Motor neuron (in vitro differentiated cells): ENCODE measurements at regions not wholly inside any gene's neighbourhood (a gene's known extent, or its start where the extent isn't known, plus 50 kb on each side); places are given as distances from the start of the nearest gene placed in this dataset.

ENCODE experiments used
- ATAC-seq, 8 experiments: fragments of 200-7000 bp; cut with Tn5 transposase; replicated peaks in 6 of 8; 2 replicates each; pipeline ENCODE4 v1.8.0; 2021; ENCODE audit warnings: mild to moderate bottlenecking in 8 of 8, moderate library complexity in 8 of 8
- H3K27ac ChIP-seq, 2 donors: fragments of 250-450 bp; sonication (Bioruptor Pico); 2 replicates each; pipeline ENCODE4 v1.9.0; 2021; ENCODE audit warnings: antibody characterized with exemption in 2 of 2, mild to moderate bottlenecking in 2 of 2, moderate library complexity in 1 of 2
- H3K4me1 ChIP-seq, 2 donors: fragments of 250-450 bp; sonication (Bioruptor Pico); replicated peaks in 1 of 2; 2 replicates each; pipeline ENCODE4 v1.6.1; 2021; ENCODE audit warnings: antibody characterized with exemption in 2 of 2, mild to moderate bottlenecking in 2 of 2, moderate library complexity in 1 of 2
- H3K4me3 ChIP-seq, 5 donors: fragments of 250-450 bp; sonication (Bioruptor Pico); 2 replicates each; pipeline ENCODE4 v1.9.0; 2021; ENCODE audit warnings: antibody characterized with exemption in 5 of 5, mild to moderate bottlenecking in 5 of 5, moderate library complexity in 4 of 5
- WGBS, 10 experiments: fragments of 450-650 bp; shearing (Covaris generic); methylation state at CpG; one replicate each; pipeline ENCODE4 v1.0.0; 2022; 5-methylcytosine and 5-hydroxymethylcytosine counted together
- in situ Hi-C, 9 experiments: fragments of 400-800 bp; cut with MboI; loops; one replicate each; pipeline ENCODE4 v1.15.0; 2021; ENCODE audit warnings: low sequenced_read_pairs in 9 of 9, low pct_unique_long_range_greater_than_20kb in 2 of 9; ENCODE audit not compliant: unreplicated experiment in 9 of 9

GRCh38 chr4:53734182-53734581 is 142.9 kb upstream of the LNX1 start:
- Histone ChIP-seq H3K4me1 (no peaks in the 10 kb centered on the region), H3K27ac (no peak overlapping the region), H3K4me3 (no peak overlapping the region)
- WGBS, 10 experiments: 31 to 92% (median 82%) methylated on average over 3 to 8 of the region's 8 CpGs
- in situ Hi-C loops: no loop called here
- no peak for ATAC-seq

DNA sequence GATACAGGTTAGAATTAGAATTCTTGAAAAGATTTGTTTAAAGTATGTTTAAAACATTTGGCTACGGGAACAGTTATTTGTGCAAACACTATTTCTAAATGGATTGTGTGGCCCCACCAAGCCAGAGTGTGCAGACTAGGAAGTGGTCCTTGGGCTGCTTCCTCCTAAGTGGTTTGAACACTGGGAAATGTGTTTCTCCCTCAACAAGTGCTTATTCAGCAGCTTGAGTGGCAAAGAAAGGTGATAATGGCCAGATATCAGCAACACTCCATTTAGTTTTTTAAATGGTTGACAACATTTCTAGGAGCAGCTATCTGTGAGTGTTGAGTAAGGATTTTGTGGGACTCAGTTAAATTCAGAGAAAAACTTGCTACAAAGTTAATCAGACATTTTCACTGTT is 141.4 kb upstream of the LNX1 start:
- ATAC-seq: no peak

DNA sequence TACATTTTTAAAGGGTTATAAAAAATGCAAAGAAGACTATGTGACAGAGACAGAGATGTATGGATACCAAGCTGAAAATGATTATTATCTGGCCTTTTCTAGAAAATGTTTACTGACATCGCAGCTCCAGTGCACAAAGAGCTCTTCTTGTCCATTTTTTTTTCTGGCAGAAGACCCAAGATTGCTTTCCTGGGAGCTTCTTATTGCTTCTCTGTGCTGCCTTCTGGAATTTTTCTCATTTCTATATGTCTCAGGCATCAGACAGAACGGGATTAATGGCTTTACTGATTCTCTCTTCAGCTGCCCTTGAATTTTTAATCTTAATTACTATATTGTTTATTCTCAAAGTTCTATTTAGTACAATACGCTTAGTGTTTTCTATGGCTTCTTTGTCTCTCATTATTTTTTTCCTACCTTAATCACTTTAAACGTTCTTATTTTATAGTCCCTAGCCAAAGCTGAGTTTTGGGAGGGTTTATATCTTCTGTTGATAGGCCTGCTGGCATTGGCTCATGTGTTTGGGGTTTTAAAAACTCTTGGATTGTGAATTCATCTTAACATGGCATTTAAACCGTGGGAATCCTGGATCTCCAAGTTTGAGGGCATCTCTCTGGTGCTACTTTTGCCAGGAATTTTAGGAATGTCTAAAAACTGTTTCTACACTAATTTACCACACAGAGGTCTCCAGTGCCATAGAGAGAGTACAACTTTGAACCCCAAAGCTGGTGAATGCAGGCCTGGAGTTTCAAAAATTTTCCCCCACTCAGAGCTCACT is 138.9 kb upstream of the LNX1 start:
- 61 to 100% (median 74%) methylated on average over 2 to 5 of the region's 5 CpGs for WGBS, 10 experiments
- Histone ChIP-seq H3K4me1 (no peaks in the 10 kb centered on the region), H3K4me3 (no peak overlapping the region), H3K27ac (no peak overlapping the region)
- no peak for ATAC-seq
- in situ Hi-C loops: no loop called here

More for the DNA sequence above, 141.4 kb upstream of the LNX1 start:
- Histone ChIP-seq H3K27ac (no peak overlapping the region), H3K4me1 (no peaks in the 10 kb centered on the region), H3K4me3 (no peak overlapping the region)
- in situ Hi-C loops: no loop called here
- WGBS, 10 experiments: 67 to 100% (median 86%) methylated on average over 1 of the region's 1 CpG; no CpG with 5 or more reads in 1 of the 10 experiments

- in situ Hi-C loops: loop anchor here in 3 of 9 experiments (25.0 kb wide), 2 partner anchors 190 to 490 kb away; no protein-coding TSS in a partner anchor
- 50 to 92% (median 76%) methylated on average over 1 of the region's 1 CpG; no CpG with 5 or more reads in 4 of the 10 experiments for WGBS, 10 experiments
- H3K4me1 ChIP-seq: no peaks in the 10 kb centered on the region
Measured at GRCh38 chr4:53722110-53722509, 130.8 kb upstream of the LNX1 start.

GRCh38 chr4:53721263-53721662 is 130.0 kb upstream of the LNX1 start:
- no peaks in the 10 kb centered on the region for H3K4me1 ChIP-seq
- ATAC-seq: peak in 3 of 8 experiments; percentile 65 to 89 (median 87)
- no peak overlapping the region for H3K4me3 ChIP-seq
- WGBS, 10 experiments: 67 to 100% (median 78%) methylated on average over 1 of the region's 1 CpG; no CpG with 5 or more reads in 4 of the 10 experiments
- in situ Hi-C loops: loop anchor here in 3 of 9 experiments (25.0 kb wide), 2 partner anchors 191 to 491 kb away; no protein-coding TSS in a partner anchor
- H3K27ac ChIP-seq: no peak overlapping the region

More at GRCh38 chr4:53722110-53722509, 130.8 kb upstream of the LNX1 start:
- no peak for ATAC-seq
- Histone ChIP-seq H3K4me3 (no peak overlapping the region), H3K27ac (no peak overlapping the region)

DNA sequence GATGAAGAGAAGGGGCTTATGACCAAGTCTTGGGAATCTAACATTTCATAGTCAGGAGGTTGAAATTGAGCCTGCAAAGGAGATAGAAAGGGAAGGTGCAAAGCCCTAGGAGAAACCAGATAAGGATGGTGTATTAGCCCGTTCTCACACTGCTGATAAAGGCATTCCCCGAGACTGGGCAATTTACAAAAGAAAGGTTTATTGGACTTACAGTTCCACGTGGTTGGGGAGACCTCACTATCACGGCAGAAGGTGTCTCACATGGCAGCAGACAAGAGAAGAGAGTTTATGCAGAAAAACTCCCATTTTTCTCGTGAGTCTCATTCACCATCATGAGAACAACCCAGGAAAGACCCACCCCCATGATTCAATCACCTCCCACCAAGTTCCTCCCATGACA is 129.5 kb upstream of the LNX1 start:
- WGBS, 10 experiments: 43 to 100% (median 80%) methylated on average over 1 to 4 of the region's 5 CpGs; no CpG with 5 or more reads in 3 of the 10 experiments
- Histone ChIP-seq H3K4me3 (no peak overlapping the region), H3K27ac (no peak overlapping the region), H3K4me1 (no peaks in the 10 kb centered on the region)
- no peak for ATAC-seq
- in situ Hi-C loops: loop anchor here in 3 of 9 experiments (25.0 kb wide), 2 partner anchors 192 to 492 kb away; no protein-coding TSS in a partner anchor

GRCh38 chr4:53717064-53717549 is 125.8 kb upstream of the LNX1 start:
- H3K4me1 ChIP-seq: no peaks in the 10 kb centered on the region
- 42 to 100% (median 83%) methylated on average over 1 to 4 of the region's 4 CpGs; no CpG with 5 or more reads in 3 of the 10 experiments for WGBS, 10 experiments
- H3K27ac ChIP-seq: no peak overlapping the region
- in situ Hi-C loops: loop anchor here in 3 of 9 experiments (25.0 kb wide), 2 partner anchors 195 to 495 kb away; no protein-coding TSS in a partner anchor
- ATAC-seq: no peak
- no peak overlapping the region for H3K4me3 ChIP-seq

DNA sequence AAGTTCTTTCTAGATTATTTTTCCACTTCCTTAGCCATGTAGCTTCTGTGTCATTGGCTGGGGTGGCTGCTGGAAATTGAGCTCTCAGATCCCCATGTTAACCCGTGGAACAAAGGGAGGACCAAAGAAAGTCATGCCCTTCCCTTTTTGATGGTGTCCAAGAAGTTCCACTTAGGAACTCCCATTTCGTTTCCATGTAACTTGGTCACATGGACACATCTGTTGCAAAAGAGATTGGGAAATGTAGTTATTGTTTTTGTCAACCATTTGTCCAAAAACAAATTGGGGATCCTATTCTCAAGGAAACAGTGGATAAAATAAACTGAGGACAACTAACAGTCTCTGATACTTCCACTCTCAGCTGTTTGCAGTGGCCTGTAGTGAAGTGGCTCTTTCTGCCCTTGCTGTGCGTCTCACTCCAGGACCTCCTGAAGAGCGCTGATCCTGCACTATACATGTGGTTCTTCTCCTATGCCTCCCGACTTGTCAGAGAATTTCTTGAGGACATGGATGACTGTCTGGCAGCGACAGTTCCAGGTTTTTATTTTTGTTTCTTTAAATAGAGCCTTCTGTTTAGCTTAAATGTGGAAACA is 125.3 kb upstream of the LNX1 start:
- in situ Hi-C loops: loop anchor here in 3 of 9 experiments (25.0 kb wide), 2 partner anchors 196 to 496 kb away; no protein-coding TSS in a partner anchor
- 56 to 100% (median 83%) methylated on average over 1 to 6 of the region's 6 CpGs for WGBS, 10 experiments
- Histone ChIP-seq H3K4me1 (no peaks in the 10 kb centered on the region), H3K4me3 (no peak overlapping the region), H3K27ac (no peak overlapping the region)
- ATAC-seq: no peak

- ATAC-seq: no peak
- H3K4me1 ChIP-seq: no peaks in the 10 kb centered on the region
- in situ Hi-C loops: loop anchor here in 3 of 9 experiments (25.0 kb wide), 2 partner anchors 196 to 496 kb away; no protein-coding TSS in a partner anchor
- H3K27ac ChIP-seq: no peak overlapping the region
- H3K4me3 ChIP-seq: no peak overlapping the region
Measured at GRCh38 chr4:53716011-53716410, 124.7 kb upstream of the LNX1 start.

DNA sequence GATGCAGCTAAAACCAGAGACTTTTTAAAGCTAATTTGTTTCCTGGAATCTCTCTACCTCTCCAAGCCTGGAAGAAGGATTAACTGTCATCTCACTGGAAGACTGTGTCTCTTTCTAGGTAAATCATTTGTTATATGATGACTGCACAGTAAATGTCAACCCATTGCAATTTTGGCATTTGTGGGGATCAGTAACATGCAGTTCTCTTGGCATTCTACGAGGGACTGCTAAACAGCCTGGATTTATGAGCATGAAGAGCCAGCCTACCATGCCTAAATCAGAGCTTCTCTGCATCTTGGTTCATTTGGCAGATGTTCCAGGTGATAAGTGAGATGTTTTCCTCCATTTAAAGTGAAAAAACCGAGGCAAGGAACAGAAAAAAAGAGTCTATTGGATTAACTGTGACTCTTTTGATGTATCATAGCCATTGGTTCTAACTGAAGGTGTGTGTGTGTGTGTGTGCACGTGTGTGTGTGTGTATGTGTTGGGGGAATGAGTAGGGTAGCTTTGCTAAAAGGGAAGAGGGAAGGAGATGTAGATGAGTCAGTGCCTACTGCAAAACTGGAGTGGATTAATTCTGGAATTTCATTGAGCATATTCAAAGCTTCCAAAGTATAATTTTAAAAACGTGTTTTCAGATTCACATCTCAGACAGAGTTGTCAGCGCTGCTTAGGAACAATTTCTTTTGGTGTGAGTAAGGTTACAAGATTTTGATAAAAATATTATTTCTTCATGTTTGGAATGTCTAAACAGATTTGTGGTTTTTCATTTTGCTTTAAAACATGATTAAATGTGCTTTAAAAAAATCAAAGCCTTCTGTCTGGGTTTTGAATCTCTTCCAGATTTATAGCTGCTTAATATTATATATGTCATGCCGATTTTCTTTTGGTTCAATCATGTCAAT is 123.2 kb upstream of the LNX1 start:
- peak in 3 of 8 experiments; percentile 31 to 57 (median 38) for ATAC-seq
- 0 to 100% (median 50%) methylated on average over 1 to 6 of the region's 6 CpGs for WGBS, 10 experiments
- H3K4me1 ChIP-seq: no peaks in the 10 kb centered on the region
- H3K4me3 ChIP-seq: no peak overlapping the region
- H3K27ac ChIP-seq: no peak overlapping the region
- in situ Hi-C loops: loop anchor here in 3 of 9 experiments (25.0 kb wide), 2 partner anchors 198 to 498 kb away; no protein-coding TSS in a partner anchor

GRCh38 chr4:53713767-53714166 is 122.5 kb upstream of the LNX1 start:
- H3K27ac ChIP-seq: no peak overlapping the region
- no peaks in the 10 kb centered on the region for H3K4me1 ChIP-seq
- in situ Hi-C loops: loop anchor here in 3 of 9 experiments (25.0 kb wide), 2 partner anchors 199 to 499 kb away; no protein-coding TSS in a partner anchor
- no peak overlapping the region for H3K4me3 ChIP-seq
- ATAC-seq: no peak

DNA sequence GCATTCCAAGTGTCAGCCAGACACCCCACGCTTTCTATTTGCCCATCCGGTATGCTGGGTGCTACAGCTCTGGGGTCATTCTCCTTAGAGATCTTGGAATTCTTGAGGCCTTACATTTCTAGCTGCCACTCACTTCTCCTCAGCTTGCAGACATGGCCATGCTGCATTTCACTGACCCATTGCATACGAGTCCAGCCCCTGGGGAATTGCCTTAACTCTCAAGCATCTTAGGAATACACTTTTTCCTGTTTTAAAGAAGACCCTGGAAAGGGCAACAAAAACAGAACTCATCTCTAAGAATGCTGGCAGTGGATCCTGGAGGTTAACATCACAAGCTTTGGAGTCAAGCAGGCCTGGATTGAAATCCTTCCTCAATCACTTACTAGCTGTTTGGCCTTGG is 122.0 kb upstream of the LNX1 start:
- Histone ChIP-seq H3K4me3 (no peak overlapping the region), H3K27ac (no peak overlapping the region), H3K4me1 (no peaks in the 10 kb centered on the region)
- ATAC-seq: no peak
- in situ Hi-C loops: loop anchor here in 3 of 9 experiments (25.0 kb wide), 2 partner anchors 199 to 499 kb away; no protein-coding TSS in a partner anchor
- WGBS, 10 experiments: 80 to 100% (median 96%) methylated on average over 1 to 3 of the region's 3 CpGs; no CpG with 5 or more reads in 5 of the 10 experiments
